ENCODE measurements at regions not wholly inside any gene's neighbourhood (a gene's known extent, or its start where the extent isn't known, plus 50 kb on each side); places are given as distances from the start of the nearest gene placed in this dataset.

GRCh38 chr6:104413767-104414166 lies 446.0 kb downstream of the HACE1 start:
- TF ChIP-seq CTCF (conservative IDR thresholded peaks at IDR 0.05; ENCODE audit: low read depth, low read length) (no peak), EZH2 (IDR thresholded peaks at IDR 0.05; ENCODE audit: low read length, unreplicated experiment) (no peak), EZH2phosphoT487 (IDR thresholded peaks at IDR 0.05; ENCODE audit: borderline replicate concordance, low read length) (no peak)

Measured in PC-3 (cell line).